ENCODE measurements at regions not wholly inside any gene's neighbourhood (a gene's known extent, or its start where the extent isn't known, plus 50 kb on each side); places are given as distances from the start of the nearest gene placed in this dataset.

DNA sequence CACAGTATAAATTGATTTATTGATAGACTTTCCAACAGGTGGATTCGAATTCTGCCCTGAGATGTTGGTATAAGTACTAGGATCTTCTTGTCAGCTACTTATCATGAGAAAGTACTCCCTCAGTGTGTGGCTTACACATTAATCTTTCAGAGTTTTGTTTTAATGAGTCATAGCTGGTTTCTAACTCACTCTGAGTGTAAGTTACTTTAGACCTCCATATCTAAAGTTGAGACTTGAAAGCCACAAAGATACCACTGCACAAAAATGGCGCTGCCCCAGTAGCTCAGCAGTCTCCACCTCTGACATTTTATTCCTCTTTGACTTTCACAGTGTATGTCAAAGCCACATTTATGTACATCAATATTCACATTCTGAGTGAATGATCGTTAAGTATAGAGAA, 318.5 kb downstream of the ARAP2 start:
- DNase-seq: peak; percentile 16

DNA sequence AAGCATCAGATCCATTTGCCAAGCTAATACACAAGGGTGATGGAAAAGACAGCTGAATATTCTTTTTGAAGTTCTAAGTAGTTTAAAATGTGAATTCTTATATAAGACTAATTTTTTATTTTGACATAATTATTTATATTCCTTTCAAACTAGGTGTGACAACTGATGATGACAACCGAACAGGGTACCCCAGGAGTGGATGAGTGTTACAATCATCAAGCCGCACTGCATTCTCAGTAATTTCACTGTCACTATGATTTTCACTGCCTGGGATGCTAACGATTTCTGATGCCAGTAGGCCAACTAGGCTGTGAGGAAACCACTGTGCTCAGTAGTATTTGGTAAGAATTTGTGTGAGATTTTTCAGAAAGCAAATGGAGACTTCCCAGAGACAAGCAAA, 317.5 kb downstream of the ARAP2 start:
- DNase-seq: no peak

DNA sequence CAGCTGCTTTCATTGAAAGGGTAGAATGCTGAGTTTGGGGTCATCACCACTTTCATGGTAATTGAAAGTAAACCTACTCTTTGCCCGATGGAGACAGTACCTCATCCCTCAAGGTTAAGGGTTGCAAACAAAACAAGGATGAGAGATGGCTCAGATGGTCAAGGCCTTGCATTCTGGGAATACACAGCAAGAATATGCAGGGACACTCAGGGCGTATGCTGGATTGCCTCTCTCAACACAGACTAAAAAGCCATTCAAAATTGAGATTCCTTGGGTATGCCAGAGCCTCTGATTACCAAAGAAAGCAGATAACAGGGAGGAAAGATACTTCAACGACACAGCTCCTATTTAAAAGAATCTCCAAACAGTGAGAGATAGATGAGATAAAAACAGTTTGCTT, 310.4 kb downstream of the ARAP2 start:
- DNase-seq: no peak

DNA sequence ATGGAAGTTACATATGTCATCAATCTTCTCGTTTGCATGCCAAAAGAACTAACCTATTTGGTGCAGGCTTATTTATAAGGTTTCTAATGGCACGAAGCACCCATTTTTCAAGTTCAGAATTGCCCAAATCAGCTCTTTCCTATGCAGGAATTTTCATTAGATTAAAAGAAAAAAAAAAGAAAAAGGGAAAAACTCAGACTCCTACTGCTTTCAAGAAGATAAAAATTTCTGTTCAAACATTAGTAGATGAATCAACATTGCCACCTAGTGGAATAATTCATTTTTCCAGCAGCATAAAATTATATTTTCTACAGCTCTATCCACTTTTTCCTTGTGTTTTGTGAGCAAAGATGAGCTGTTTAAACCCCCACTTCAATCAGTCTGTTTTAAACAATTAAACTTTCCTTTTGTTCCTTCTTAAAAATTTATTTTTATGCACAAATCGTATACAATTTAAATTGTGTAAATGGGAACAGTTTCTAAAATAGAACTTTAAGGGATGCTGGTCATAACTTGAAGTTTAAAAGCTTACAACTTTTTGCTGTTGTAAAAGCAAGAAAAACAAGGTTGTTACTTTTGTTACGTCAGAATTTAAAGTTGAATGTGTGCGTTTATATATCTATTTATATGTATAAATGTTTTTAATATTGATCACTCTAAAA, 309.9 kb downstream of the ARAP2 start:
- DNase-seq: peak; percentile 20

DNA sequence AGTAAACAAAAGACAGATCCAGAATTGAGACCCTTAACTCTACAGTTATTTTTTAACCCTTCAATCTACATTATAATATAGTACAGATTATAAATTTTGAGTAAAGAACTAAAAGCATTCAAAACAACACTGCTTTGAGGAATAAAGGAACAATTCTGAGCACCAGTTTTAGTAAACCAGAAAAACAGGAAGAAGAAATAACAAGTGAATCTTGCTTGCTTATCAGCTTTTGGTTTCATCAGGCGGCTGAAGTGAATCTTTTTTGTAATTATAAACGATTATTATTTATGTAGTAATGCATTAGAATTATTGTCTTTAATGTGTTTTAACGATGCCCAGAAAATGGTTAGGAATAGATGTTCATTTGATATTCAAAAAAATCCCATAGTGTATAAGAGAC, 305.4 kb downstream of the ARAP2 start:
- no peak for DNase-seq

DNA sequence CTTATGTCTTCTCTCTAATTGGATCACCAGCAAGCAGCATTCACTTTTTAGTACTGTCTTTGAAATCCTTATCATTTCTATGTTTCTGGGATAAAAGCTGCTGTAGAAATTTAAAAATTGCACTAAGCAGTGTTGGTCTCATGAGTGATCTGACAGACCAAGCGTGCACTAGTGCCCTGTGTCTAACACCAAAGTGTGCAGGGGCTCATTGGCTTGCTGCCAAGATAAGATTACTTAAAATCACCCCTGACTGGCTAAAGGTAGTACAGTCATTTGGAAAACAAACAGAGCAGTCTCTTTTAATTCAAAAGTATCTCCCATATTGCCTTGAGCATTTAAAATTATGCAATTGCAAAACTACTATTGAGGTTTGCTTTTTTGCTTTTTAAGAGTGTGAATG, 304.6 kb downstream of the ARAP2 start:
- no peak for DNase-seq

DNA sequence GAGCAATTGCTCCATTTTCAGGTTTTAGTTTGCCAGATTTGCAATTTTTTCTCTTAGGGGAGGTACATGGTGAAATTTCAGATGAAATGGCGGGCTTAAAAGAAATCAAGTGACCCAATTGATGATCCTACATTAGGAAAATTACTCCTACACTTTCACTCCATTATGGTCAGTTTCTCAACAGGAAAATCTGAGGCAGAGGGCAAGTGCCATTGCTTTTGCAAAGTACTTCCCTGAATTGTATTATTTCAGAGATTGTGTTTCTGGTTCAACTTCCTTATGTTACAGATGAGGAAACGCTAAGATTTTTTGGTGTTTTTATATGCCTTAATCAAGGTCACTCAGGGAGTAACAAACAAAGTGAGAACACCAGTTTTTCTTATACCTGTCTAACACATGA, 302.2 kb downstream of the ARAP2 start:
- no peak for DNase-seq

DNA sequence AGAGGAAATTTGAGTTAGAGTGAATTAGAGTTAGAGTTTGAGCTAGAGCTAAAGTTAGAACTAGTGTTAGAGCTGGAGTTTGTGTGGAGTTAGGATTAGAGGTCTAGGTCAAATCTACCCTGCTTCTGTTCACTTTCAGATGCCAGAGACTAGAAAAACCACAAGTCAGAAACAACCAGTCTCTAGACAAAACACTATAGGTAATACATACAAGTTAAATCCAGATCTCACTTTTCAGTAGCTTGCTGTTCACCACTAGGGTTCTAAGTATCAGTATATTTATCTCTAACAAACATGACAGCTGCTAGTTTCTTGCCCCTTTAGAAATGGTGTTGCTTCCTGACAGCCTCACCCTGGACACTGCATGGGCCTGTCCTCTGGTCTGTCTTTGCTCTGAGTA, 300.7 kb downstream of the ARAP2 start:
- DNase-seq: no peak

DNA sequence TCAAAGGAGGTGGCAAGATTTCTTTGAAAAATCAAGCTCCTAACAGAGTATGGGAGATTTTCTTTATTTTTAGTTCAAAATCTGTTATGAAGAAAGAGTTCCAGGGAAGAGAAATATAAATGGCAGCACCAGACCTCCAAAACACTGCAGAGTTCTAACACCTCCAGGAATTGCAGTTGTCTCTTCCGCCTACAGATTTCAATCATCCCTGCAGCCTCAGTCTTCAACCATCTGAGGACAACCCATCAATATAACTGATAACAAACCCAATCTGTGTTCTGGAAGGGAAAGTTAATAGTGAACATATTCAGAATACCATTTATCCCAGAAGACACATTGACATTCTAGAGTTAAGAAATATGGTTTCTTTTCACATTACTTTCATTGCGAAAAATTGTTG, 296.1 kb downstream of the ARAP2 start:
- DNase-seq: no peak

DNA sequence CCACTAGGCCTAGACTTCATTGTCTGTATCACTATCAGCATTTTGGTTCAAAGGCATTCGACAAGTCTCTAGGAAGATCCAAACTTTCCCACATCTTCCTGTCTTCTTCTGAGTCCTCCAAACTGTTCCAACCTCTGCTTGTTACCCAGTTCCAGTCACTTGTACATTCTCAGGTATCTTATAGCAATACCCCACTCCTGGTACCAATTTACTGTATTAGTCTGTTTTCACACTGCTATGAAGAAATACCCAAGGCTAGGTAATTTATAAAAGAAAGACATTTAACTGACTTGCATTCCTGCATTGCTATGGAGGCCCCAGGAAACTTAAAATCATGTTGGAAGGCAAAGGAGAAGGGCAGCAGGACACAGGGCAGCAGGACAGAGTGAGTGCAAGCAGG, 293.9 kb downstream of the ARAP2 start:
- no peak for DNase-seq

DNA sequence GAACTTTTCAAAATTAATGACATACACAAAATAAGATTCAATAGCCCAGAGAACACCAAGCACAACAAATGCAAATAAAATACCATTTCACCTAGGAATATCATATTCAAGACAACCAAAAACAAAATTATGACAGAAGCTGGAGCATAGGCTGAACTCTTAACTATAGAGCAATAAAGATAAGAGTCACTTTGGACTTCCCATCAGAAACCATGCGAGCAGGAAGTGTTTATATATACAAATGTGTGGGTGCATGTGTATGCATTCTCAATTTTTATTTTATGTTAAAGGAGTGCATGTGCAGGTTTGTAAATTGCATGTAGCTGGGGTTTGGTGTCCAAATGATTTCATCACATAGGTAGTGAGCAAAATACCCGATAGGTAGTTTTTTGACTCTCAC, 291.6 kb downstream of the ARAP2 start:
- no peak for DNase-seq

DNA sequence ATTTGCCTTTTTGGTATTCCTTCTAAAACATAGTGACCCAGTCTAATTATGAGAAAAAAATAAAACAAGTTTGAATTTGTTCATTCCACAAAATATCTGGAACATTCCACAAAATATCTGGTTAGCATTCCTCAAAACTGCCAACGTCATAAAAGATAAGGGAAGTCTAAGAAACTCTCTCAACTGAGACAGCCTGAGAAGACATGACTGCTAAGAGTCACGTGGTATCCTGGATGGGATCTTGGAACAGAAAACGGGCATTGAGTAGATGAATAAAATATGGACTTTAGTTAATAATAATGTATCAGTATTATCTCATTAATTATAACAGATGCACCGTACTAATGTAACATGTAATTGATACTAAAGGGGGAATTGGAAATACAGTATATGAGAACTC, 280.9 kb downstream of the ARAP2 start:
- DNase-seq: peak; percentile 6

DNA sequence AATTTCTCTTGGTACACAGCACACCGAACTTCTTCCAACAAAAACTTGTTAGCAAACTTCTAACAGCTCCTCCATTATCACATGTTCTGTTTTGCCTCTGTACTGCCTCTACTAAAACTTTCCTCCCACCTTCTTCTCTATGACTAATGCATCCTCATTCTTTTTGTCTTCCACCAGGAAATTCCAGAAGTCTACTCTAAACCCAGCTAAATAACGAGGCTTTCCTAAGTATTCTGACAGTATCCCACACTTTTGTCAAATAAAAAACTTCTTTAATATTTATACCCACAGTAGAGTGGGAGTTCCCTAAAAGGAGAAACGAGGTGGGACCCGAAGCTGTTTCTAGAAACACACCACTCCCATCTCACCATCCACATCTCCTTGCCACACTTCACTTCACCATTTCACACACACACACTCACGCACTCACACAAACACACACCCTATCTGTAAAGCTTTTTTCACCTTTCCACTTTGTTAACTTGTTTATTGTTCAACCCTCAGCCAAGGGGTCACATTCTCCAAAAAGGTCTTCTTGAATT, 280.3 kb downstream of the ARAP2 start:
- DNase-seq: peak; percentile 79

DNA sequence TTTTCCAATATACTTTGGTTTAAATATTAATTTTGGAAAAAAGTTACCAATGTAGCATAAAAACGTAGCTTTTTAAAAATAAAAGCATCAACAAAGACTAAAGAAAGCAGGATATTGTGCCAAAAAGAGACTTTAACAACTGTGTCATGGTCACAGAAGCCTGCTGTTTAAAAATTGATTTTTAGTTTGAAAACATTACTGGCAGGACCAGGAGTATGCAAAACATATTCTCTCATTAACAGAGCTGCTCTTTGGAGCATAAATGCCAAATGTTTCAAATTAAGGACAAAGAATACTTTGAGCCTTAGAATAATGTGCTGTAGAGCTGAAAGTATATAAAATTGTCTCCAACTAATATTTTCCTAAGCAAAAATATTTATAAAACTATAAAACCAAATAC, 279.0 kb downstream of the ARAP2 start:
- no peak for DNase-seq

DNA sequence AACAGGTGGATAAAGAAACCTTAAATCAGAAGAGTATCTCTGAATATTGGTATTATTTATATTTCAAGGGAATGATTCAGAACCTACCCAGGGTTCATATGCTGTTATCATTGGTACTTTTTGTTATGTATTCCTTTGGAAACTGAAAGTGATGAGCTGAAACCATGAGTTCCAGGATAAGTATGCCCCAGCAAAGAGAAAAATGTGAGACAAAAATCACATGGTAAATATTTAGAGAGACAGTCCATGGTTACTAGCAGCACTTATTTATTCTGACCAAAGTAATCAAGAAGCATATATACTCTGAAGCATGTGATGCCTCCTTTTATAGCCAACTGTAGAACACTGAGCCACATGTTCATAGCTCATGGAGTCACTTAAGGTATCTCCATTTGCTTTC, 277.7 kb downstream of the ARAP2 start:
- DNase-seq: no peak

DNA sequence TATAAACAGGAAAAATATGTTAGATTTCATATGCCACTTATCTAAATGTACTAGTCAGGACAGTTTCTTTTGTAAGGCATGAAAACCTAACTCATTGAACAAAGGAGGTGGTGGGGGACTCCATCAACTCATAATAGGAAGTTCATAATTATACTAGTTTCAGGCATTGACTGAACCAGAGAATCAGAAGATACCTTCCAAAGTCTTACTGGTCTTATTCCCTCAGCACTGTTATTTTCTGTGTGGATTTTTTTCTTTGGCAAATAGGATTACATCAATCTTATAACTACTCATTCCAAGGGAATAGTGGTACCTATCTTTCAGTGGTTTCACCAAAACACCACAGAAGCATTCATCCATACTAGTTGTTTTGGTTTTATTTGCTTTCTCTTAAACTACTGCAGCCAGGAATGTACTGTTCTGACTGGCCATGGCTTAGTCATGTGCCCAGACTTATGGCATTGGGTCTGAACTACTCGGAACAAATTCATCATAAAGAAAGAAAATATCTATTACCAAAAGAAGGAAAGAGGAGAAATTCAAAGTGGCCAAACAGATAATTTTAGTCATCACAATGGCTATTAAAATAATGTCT, 273.9 kb downstream of the ARAP2 start:
- DNase-seq: no peak

DNA sequence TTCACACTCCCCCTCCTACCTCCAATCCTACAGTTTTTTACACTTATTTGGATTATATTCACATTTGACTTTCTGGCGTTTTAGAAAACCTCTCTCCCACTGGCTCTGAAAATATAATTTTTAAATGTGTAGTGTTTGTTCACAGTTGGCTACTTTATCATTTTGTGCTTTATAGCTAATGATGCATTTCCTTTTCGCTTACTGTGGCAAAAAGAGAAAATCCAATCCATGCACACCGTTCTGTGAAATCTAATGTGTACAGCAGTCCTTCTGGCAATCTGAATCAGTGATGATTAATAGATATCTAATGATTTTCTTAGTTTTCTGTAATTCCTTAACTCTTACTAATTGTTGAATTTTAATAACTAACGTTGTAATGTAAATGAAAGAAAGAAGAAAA, 271.5 kb downstream of the ARAP2 start:
- DNase-seq: no peak

DNA sequence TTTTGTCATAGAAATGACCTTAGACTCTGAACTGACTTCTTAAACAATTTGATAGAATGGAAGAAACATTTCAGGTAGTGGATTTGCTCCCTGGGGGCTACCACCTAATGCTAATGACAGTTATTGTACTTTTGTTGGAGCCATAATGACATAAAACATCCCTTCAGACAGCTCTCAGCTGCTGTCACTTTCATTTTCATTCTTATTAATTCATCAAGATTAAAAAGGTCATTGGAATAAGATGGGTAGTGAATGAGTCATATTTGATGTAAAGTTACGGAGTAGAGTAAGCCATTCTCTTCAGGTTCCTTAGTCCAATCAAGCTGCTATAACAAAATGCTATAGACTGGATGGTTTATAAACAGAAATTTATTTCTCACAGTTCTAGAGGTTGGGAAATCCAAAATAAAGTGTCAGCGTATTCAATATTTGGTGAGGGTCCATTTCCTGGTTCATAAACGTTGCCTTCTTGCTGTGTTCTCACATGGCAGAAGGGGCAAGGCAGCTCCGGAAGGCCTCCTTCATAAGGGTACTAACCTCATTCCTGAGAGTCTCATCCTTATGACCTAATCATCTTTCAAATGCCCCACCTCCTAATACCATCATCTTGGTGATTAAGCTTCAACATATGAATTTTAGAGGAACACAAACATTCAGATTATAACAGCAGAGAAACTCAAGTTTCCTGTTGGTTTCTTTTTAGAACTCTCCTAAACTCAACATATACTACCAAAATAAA, 268.5 kb downstream of the ARAP2 start:
- DNase-seq: no peak

DNA sequence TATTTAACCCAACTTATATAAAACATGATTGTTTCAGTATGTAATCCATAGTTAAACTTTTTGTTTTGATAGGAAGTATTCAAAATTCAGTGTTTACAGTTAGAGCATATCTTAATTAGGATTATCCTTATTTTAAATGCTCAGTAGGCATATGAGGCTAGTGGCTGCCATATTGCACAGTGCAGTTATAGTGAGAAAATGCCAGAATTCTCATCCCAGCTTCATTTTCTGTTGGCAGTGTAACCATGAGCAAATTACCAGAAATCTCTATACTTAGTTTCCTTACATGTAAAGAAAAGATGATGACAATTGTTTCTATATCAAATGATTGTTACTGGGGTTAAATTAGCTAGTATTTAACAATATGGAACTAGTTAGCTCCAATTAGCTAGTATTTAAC, 265.8 kb downstream of the ARAP2 start:
- no peak for DNase-seq

DNA sequence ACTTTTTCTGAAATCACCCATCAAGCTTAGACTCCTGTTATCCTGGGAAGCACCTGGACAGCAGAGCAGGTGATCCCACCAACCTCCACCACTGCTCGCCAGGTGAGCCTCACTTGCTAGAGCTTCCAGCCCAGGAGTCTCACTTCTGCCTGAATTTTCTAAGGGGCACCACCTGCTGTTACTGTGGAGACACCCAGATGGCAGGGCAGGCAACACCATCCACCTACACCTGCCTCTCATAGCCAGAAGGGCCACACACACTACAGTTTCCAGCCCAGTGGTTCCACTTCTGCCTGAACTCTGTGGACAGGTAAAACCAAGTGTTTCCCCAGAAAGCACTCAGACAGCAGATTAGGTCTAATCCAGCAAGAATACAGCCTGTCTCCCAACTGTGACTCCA, 262.0 kb downstream of the ARAP2 start:
- no peak for DNase-seq

DNA sequence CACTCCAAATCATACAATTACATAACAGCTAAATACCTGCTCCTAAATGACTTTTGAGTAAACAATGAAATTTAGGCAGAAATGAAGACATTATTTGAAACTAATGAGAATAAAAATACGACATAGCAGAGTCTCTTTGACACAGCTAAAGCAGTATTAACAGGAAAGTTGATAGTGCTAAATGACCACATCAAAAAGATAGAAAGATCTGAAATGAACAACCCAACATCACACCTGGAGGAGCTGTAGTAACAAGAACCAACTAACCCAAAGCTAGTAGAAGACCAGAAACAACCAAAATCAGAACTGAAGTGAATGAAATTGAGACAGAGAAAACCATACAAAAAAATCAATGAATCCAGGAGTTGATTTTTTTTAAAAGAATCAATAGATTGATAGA, 257.8 kb downstream of the ARAP2 start:
- no peak for DNase-seq

DNA sequence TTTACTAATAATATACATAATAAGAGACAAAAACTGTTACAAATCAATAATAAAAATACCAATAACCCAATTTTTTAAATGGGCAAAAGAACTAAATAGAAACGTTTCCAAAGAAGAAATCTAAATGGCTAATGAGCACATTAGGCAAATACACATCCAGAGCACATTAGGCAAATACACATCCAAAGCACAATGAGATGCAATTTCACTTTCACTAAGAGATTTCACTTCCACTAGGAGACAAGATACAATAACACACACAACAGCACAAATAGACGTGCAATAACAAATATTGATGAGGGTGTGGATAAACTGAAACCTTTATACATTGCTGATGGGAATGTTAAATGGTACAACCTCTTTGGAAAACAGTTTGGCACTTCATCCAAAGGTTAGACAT, 250.7 kb downstream of the ARAP2 start:
- no peak for DNase-seq

DNA sequence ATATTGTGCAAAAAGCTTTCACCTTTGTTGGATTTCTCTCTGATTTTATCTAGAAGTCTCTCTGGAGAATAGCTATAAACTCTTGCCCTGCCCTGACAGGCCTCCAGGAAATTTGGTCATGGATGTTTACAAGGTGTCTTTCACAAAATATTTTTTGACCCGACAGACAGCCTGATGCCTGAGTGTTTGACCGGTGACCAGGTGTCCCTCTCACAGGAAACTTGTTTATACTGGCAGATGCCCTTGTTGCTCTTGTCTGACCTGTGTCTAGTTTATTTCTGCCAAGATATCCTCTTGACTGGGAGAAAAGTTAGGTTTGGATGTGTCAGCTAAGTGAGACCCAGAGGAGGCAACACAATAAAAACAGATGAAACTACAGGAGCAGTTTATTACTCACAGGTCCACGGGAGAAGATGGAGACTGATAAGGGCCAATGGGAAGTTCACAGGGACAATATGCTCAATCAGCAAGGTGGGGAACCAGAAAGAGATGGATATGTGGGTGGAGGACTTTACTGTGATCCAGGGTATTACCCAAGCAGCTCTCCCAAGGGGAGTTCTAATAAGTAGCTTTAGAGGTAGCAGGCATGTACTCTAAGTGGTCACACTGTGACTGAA, 243.3 kb downstream of the ARAP2 start:
- DNase-seq: no peak

DNA sequence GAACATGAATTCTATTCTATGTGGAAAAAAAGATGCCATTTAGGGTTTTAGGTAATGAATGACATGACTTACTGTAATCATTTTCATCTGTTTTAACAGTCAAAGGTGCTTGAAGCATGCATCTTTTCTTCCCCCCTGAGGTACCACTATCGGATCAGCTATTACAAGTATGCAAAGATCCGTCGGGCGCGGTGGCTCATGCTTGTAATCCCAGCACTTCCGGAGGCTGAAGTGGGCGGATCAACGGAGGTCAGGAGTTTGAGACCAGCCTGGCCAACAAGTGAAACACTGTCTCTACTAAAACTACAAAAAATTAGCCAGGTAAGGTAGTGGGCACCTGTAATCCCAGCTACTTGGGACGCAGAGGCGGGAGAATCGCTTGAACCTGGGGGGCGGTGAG, 241.3 kb downstream of the ARAP2 start:
- DNase-seq: no peak
